Epithelial cell of proximal tubule (primary cell): ENCODE measurements at regions not wholly inside any gene's neighbourhood (a gene's known extent, or its start where the extent isn't known, plus 50 kb on each side); places are given as distances from the start of the nearest gene placed in this dataset.

Experiments used
- DNase-seq: peaks from one replicate; pipeline ENCODE4 v3.0.0-alpha.2; 2011; ENCODE audit warnings: low read depth
- H3K4me3 ChIP-seq: 2 replicates; pipeline ENCODE4 v1.5.1; 2011; ENCODE audit warnings: low read depth, mild to moderate bottlenecking, low read length
- TF ChIP-seq, protein P1 (sequence below): conservative IDR thresholded peaks from 2 replicates; pipeline ENCODE4 v1.5.1; 2012; ENCODE audit warnings: low read depth, mild to moderate bottlenecking, low read length

DNA sequence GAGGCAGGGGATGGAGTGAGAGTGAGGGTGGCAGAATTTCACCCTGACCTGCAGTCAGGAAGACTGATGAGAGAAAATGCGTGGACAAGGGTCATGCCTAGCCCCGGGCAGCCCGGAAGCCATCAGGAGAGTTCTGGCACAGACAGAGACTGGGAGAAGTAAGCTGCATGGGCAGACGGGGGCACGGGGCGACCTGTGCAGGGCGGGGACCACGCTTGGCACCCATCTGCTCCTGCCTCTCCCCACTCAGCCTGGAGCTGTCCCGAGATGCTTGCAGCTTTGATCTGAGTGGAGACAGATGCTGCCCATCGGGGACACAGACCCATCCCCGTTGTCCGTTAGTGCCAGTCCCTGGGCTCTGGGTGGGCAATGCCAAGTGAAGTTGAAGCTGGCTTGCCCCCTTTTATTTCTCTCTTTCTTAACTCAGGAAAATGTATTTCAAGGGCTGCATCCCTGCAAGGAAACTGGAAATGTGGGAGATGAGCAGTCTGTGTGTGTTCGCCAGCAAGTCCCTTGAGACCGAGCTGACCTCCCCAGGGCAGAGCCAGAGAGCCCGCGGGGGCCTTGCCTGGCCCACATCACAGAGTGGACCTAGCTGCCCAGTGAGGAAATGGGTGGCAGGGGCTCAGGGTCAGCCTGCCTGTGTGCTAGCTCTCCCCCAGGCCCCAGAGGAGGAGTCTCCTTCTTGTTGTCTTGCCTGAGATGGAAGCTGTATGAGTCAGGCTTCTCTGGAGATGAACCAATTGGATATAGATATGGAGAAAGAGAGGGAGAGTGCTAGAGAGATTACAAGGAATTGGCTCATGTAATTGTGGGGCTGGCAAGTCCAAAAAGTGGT is 121.3 kb upstream of the C1orf174 start:
- no peak for DNase-seq
- TF ChIP-seq, protein P1, sequence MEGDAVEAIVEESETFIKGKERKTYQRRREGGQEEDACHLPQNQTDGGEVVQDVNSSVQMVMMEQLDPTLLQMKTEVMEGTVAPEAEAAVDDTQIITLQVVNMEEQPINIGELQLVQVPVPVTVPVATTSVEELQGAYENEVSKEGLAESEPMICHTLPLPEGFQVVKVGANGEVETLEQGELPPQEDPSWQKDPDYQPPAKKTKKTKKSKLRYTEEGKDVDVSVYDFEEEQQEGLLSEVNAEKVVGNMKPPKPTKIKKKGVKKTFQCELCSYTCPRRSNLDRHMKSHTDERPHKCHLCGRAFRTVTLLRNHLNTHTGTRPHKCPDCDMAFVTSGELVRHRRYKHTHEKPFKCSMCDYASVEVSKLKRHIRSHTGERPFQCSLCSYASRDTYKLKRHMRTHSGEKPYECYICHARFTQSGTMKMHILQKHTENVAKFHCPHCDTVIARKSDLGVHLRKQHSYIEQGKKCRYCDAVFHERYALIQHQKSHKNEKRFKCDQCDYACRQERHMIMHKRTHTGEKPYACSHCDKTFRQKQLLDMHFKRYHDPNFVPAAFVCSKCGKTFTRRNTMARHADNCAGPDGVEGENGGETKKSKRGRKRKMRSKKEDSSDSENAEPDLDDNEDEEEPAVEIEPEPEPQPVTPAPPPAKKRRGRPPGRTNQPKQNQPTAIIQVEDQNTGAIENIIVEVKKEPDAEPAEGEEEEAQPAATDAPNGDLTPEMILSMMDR = no peak
- no peak overlapping the region for H3K4me3 ChIP-seq

DNA sequence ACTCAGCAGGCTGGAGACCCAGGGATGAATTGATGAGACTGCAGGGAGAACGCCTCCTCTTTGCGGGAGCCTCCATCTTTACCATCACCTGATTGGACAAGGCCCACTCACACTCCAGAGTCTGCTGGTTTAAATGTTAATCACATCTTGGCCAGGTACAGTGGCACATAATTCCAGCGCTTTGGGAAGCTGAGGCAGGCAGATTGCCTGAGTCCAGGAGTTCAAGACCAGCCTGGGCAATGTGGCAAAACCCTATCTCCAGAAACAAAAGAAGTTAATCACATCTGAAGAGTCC is 121.8 kb upstream of the C1orf174 start:
- no peak overlapping the region for H3K4me3 ChIP-seq
- TF ChIP-seq, protein P1 = no peak
- DNase-seq = no peak

DNA sequence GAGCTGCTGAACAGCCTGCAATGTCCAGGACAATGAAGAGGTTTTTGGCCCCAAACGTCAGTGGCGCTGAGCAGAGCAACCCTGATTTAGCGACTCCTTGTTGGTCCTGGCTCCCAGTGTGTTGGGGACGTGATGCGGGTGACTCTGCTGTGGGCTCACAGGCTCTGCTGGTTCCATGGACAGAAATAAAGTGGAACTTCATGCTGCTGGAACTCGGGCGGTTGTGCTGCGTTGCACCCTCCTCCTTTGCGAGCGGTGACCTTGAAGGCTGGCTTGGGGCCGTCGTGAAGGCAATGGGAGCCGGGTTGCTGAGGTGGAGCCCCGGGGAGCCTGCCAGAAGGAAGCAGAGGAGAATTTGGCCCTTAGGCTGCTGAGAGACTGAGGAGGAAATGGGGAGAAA is 122.6 kb upstream of the C1orf174 start:
- TF ChIP-seq, protein P1 = no peak
- no peak for DNase-seq

DNA sequence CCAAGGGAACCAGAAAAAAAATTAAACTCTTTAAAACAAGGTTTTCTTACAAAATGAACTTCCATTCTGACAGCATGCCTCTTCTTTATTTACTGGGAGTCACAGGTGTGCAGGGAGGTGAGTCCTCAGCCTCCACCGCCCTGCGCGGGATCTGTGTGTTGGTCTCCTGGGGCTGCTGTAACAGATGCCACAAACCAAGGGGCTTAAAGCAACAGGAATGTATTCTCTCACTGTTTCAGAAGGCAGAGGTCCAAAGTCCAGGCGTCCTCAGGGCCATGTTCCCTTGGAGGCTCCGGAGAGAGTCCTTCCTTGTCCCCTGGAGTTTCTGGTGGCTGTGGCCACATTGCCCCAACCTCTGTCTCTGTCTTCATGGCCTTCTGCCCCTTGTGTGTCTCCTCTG is 123.6 kb upstream of the C1orf174 start:
- TF ChIP-seq, protein P1 = no peak
- DNase-seq = no peak
- H3K4me3 ChIP-seq = no peak overlapping the region

More for the DNA sequence above, 122.6 kb upstream of the C1orf174 start:
- no peak overlapping the region for H3K4me3 ChIP-seq

DNA sequence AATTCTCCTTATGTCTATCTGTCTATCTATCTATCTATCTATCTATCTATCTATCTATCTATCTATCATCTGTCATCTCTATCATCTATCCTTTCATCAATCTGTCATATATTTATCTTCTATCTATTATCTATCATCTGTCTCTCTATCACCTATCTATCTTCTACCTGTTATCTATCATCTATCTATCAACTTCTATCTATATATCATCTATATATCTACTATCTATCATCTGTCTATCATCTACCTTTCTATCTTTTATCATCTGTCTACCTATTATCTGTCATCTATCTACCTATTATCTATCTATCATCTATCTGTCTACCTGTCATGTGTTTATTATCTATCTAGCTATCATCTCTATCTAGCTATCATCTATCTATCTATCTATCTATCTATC is 124.7 kb upstream of the C1orf174 start:
- no peak overlapping the region for H3K4me3 ChIP-seq
- DNase-seq = no peak
- TF ChIP-seq, protein P1 = no peak

DNA sequence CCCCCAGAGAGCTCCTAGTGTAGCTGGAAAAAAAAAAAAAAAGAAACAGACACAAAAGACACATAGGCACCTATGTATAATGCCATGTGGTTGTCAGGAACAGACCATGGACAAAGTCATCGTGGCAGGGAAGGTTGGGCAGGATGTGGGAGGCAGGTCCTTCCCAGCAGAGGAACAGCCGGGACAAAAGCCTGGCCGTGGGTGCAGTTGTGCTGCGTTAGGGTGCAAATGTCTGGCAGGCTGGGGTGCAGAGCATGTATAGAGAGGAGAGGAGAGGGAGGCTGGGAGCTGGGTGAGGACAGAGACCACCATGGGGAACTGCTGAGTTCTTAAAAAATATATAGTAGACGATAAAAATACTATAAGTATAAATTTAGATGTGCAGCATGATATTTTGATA is 125.7 kb upstream of the C1orf174 start:
- no peak overlapping the region for H3K4me3 ChIP-seq
- TF ChIP-seq, protein P1 = no peak
- DNase-seq = no peak

DNA sequence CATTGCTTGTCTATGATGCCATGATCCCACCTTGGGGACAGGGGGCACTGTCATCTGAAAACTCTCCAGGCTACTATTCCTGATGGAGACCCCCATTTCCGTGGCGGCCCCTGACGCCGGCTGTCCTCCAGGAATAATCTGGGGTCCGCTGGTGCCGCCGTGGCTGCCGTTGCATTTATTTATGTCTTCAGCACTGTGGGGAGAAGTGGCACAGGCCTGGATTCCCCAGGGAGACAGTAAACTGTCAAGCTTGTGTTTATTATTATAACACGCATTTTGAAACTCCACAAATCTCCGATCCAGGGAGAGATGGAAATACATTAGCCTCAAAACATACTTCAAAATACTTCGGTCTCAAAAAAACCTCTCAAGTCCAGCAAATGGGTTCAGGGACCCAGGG is 126.9 kb upstream of the C1orf174 start:
- TF ChIP-seq, protein P1 = no peak
- no peak for DNase-seq
- no peak overlapping the region for H3K4me3 ChIP-seq
